ENCODE measurements at regions not wholly inside any gene's neighbourhood (a gene's known extent, or its start where the extent isn't known, plus 50 kb on each side); places are given as distances from the start of the nearest gene placed in this dataset.

DNA sequence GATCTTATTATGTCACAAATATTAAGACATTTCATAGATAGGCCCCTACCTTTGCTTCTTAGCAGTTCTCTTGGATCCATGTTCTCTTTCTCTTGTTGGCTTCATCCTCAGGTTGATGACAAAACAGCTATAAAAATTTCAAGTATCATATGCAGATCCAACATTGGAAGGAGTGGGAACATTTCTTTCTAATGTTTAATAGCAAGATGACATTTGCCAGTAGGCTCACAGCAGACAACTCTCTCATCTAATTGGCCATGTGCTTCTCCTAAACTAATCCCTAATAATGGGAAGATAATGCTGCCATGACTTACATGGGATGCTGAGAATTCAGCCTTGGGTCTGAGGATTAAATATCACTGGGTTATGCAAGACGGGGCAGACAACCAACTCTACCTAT, 485.5 kb upstream of the SEMA6A start:
- no peaks in the 10 kb centered on the region for H3K27me3 ChIP-seq (replicated peaks; ENCODE audit: control insufficient read depth, insufficient read depth, low read length)
- DNase-seq (ENCODE audit: extremely low read depth, insufficient read length) = no peak
- no peak overlapping the region for H3K4me3 ChIP-seq (replicated peaks; ENCODE audit: low read depth, low read length)
- no peak for TF ChIP-seq CTCF (IDR thresholded peaks at IDR 0.05; ENCODE audit: insufficient read depth, low read length, poor library complexity, severe bottlenecking)
- no peaks in the 10 kb centered on the region for H3K36me3 ChIP-seq (ENCODE audit: control insufficient read depth, insufficient read depth, low read length)

GRCh38 chr5:117058740-117059139, 484.1 kb upstream of the SEMA6A start:
- DNase-seq (ENCODE audit: extremely low read depth, insufficient read length) = no peak
- Histone ChIP-seq H3K36me3 (ENCODE audit: control insufficient read depth, insufficient read depth, low read length) (no peaks in the 10 kb centered on the region), H3K27me3 (replicated peaks; ENCODE audit: control insufficient read depth, insufficient read depth, low read length) (no peaks in the 10 kb centered on the region), H3K4me3 (replicated peaks; ENCODE audit: low read depth, low read length) (no peak overlapping the region)
- TF ChIP-seq CTCF (IDR thresholded peaks at IDR 0.05; ENCODE audit: insufficient read depth, low read length, poor library complexity, severe bottlenecking) = no peak

- TF ChIP-seq CTCF (IDR thresholded peaks at IDR 0.05; ENCODE audit: insufficient read depth, low read length, poor library complexity, severe bottlenecking) = no peak
- DNase-seq (ENCODE audit: extremely low read depth, insufficient read length) = no peak
- Histone ChIP-seq H3K27me3 (replicated peaks; ENCODE audit: control insufficient read depth, insufficient read depth, low read length) (no peaks in the 10 kb centered on the region), H3K4me3 (replicated peaks; ENCODE audit: low read depth, low read length) (no peak overlapping the region), H3K36me3 (ENCODE audit: control insufficient read depth, insufficient read depth, low read length) (no peaks in the 10 kb centered on the region)
These were observed 480.9 kb upstream of the SEMA6A start for GRCh38 chr5:117055517-117055916.

DNA sequence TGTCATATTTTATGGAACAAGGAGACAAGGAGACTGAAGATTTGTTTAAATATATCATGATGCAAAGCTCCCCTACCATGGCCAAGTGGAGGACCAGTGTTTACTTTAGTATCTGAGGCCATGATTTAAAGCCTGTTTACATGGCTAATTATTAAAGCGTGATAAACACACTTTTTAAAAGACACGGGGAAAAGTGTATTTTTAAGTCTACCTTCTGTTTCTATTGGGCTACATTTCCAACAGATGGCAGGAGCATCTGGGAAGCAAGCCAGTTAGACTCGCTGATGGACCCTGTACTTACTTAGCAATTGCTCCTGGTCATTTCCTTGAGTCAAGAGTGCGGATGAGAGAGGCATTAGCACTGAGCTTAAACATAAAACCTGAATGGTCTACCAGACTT, 480.3 kb upstream of the SEMA6A start:
- DNase-seq (ENCODE audit: extremely low read depth, insufficient read length) = no peak
- TF ChIP-seq CTCF (IDR thresholded peaks at IDR 0.05; ENCODE audit: insufficient read depth, low read length, poor library complexity, severe bottlenecking) = no peak
- no peak overlapping the region for H3K4me3 ChIP-seq (replicated peaks; ENCODE audit: low read depth, low read length)

DNA sequence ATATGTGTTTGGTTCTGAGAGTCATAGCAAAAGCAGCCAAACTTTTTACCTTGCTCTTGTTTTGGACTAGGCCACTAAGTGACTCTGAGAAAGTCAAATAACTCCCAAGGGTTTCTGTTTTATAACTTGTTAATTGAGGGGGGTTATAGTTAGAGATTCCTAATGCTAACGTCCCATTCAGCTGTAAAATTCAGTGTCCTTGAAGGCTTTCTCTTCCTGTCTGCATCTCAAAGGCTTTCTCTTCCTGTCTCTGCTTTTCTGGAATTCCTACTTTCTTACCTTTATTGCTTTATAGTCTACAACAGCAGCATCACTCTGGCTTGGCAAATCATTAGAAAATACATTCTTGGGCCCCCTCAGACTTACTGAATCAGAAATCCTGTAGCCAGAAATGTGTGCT, 479.5 kb upstream of the SEMA6A start:
- TF ChIP-seq CTCF (IDR thresholded peaks at IDR 0.05; ENCODE audit: insufficient read depth, low read length, poor library complexity, severe bottlenecking) = no peak
- H3K36me3 ChIP-seq (ENCODE audit: control insufficient read depth, insufficient read depth, low read length) = no peaks in the 10 kb centered on the region

More for the DNA sequence above, 480.3 kb upstream of the SEMA6A start:
- Histone ChIP-seq H3K27me3 (replicated peaks; ENCODE audit: control insufficient read depth, insufficient read depth, low read length) (no peaks in the 10 kb centered on the region), H3K36me3 (ENCODE audit: control insufficient read depth, insufficient read depth, low read length) (no peaks in the 10 kb centered on the region)

DNA sequence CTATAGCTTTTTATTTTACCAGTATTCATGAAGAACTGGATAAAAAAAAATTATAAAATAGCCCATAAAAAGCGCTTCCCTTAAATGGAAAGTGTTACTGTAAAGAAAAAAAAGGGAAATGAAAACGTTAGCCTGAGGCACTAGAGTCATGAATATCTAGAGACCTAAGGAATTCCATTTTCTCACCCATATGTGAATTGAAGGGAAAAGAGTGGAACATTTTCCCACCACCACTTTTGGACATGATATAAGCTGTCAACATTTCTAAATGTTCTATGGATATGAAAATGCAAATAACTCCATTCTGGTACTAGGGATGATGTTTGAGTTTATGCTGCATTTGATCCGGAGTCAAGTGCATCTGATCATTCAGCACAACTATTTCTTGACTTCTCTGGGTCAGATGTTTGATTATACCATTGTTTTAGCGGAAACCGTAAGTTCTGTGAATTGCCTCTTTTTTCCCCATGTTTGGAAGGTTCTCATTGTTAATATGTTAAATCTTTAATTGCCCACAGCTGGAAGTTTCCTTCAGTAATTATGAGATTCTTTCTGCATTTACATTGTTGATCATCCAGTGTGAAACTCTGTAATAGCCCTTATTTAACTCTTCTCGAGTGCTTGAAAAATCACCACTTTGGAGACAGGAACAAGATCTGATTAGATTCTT, 467.4 kb upstream of the SEMA6A start:
- no peak overlapping the region for H3K4me3 ChIP-seq (replicated peaks; ENCODE audit: low read depth, low read length)
- TF ChIP-seq CTCF (IDR thresholded peaks at IDR 0.05; ENCODE audit: insufficient read depth, low read length, poor library complexity, severe bottlenecking) = no peak
- H3K27me3 ChIP-seq (replicated peaks; ENCODE audit: control insufficient read depth, insufficient read depth, low read length) = no peaks in the 10 kb centered on the region
- H3K36me3 ChIP-seq (ENCODE audit: control insufficient read depth, insufficient read depth, low read length) = no peaks in the 10 kb centered on the region
- DNase-seq (ENCODE audit: extremely low read depth, insufficient read length) = no peak

More for the DNA sequence above, 479.5 kb upstream of the SEMA6A start:
- DNase-seq (ENCODE audit: extremely low read depth, insufficient read length) = no peak
- Histone ChIP-seq H3K27me3 (replicated peaks; ENCODE audit: control insufficient read depth, insufficient read depth, low read length) (no peaks in the 10 kb centered on the region), H3K4me3 (replicated peaks; ENCODE audit: low read depth, low read length) (no peak overlapping the region)

All from GM06990 (cell line).